Uterus (tissue), 3 donors: ENCODE measurements at regions not wholly inside any gene's neighbourhood (a gene's known extent, or its start where the extent isn't known, plus 50 kb on each side); places are given as distances from the start of the nearest gene placed in this dataset.

Source experiments
- DNase-seq, 2 donors: peaks; one replicate each; pipeline ENCODE4 v3.0.0-alpha.2; 2019 to 2020
- H3K27ac ChIP-seq, 2 donors: fragments of 200-600 bp; sonication (generic); 1 replicate in 1 of 2; 2 replicates in 1 of 2; pipeline ENCODE4 v1.5.1; 2016 to 2018
- H3K27me3 ChIP-seq, 2 donors: fragments of 200-600 bp; sonication (generic); one replicate each; pipeline ENCODE4 v1.5.1; 2018 to 2019; ENCODE audit warnings: control low read depth in 1 of 2
- H3K36me3 ChIP-seq, 2 donors: fragments of 200-600 bp; sonication (generic); one replicate each; pipeline ENCODE4 v1.5.1; 2019; ENCODE audit warnings: control low read depth in 1 of 2
- H3K4me1 ChIP-seq, 2 donors: fragments of 200-600 bp; sonication (generic); one replicate each; pipeline ENCODE4 v1.5.1; 2018 to 2019; ENCODE audit warnings: control low read depth in 1 of 2
- H3K4me3 ChIP-seq, 2 donors: fragments of 200-600 bp; sonication (generic); 1 replicate in 1 of 2; 2 replicates in 1 of 2; pipeline ENCODE4 v1.5.1; 2018 to 2019; ENCODE audit warnings: mild to moderate bottlenecking in 1 of 2
- H3K9me3 ChIP-seq, 2 donors: fragments of 200-600 bp; sonication (generic); one replicate each; pipeline ENCODE4 v1.5.1; 2019; ENCODE audit warnings: control low read depth in 1 of 2
- CTCF ChIP-seq, 4 experiments: fragments of 200-600 bp in 2 of 4; fragments of 450-650 bp in 2 of 4; sonication (generic) in 2 of 4; IDR thresholded peaks; one replicate each; pipeline ENCODE4 v1.5.1; 2016 to 2019; ENCODE audit warnings: antibody characterized with exemption in 4 of 4, mild to moderate bottlenecking in 2 of 4, moderate library complexity in 1 of 4
- POLR2A ChIP-seq, 2 donors: fragments of 450-650 bp; IDR thresholded peaks; one replicate each; pipeline ENCODE4 v1.6.1; 2016; ENCODE audit warnings: antibody characterized with exemption in 2 of 2, mild to moderate bottlenecking in 1 of 2, moderate library complexity in 1 of 2
- intact Hi-C: fragments of 100-400 bp; cut with DNase I; formaldehyde crosslinking; loops from one replicate; pipeline ENCODE4 v1.15.1; 2023; ENCODE audit warnings: low total_unique reads
- donor health status: DM: yes; HTN: yes; CAD: no.

DNA sequence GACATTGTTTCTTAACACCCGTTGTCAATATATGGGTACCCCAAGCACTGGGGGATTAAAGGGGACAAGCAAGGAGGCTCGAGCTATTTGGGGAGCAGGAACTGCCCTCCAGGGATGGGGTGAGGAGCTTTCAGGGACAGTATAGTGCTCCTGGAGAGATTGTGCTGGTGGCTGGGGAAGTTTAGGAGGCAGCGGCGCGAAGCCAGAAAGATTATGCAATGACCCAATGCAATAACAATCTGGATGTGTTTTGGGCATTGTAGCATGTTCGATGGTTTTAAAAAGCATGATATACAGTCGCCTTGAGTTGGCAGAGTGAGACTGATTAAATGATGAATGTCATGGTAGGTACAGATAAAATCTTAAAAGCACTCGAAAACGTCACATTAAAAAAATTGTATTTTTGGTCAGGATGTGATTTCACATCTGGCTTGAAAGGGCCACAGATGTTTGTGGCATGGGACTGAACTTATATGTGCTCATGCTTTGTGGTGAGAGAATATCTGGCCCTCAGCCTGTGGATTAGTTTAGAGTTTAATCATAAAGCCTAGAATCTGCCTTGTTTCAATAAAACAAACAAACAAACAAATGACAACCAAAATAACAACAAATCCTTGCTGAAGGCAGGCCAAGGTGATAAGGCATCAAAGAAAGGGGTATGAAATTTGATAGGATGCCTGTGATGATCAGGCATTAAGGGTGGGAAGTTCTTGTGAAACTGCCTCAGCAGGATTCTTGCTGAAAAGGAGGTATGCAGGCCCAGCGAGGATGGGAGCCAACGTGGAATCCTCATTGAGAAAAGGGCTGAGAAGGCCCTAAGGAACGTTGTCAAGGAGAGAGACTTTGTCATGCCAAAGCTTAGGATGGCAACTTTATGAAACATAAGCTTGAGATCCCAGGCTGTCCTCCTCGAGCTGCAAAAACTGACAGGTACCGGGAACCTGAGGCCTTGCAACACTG, 417.1 kb upstream of the KLF6 start:
- DNase-seq, result no peak
- peaks cover 0 to 3% of the 10 kb centered on the region in 2 donors for H3K4me1 ChIP-seq
- no peak for TF ChIP-seq POLR2A (IDR thresholded peaks at IDR 0.05)
- no peak overlapping the region for H3K4me3 ChIP-seq
- H3K27me3 ChIP-seq, result no peaks in the 10 kb centered on the region
- H3K27ac ChIP-seq, result no peak overlapping the region
- intact Hi-C loops, result no loop called here
- no peaks in the 10 kb centered on the region for H3K9me3 ChIP-seq
- no peaks in the 10 kb centered on the region for H3K36me3 ChIP-seq

DNA sequence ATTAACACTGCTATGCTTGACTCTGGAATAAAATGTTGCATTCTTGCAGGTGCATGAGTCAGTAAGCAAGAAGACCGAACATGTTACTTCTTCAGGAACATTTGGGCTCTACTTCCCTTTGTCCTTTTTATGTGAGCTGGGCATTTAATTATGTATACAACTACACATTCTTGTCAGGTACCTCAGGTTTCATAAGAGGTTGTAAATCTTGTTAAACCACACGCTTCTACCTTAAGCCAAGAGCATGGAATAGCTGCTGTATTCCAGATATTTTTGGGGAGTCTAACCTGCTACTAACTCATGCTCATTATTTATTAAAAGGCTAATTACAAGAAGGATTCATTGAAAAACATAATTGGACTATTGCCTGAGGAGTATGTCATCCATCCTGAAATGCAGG, 414.2 kb upstream of the KLF6 start:
- Histone ChIP-seq H3K27me3 (no peaks in the 10 kb centered on the region), H3K4me3 (no peak overlapping the region), H3K36me3 (no peaks in the 10 kb centered on the region), H3K4me1 (peaks cover 0 to 3% of the 10 kb centered on the region in 2 donors), H3K9me3 (no peaks in the 10 kb centered on the region), H3K27ac (peak overlapping the region in 1 of 2 donors; percentile 30)
- intact Hi-C loops, result no loop called here
- TF ChIP-seq POLR2A (IDR thresholded peaks at IDR 0.05) (no peak), CTCF (IDR thresholded peaks at IDR 0.05) (no peak)
- DNase-seq, result no peak

DNA sequence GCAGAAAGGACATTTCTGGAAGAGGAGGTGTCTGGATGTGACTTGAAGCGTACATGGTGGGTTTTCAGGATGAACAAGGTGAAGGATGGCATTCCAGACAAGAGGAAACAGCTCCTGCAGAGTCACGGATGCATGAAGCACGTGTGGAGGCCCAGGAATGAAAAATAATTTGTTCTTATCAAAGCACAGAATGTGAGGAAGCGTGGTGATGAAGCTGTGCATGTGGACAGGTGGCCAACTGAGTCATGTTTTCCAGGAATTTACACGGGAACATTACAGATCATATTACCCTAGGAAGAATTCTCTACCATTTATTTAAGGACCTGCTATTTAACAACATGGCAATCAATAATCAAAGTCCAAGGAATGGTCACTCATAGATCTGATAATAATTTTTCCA, 413.2 kb upstream of the KLF6 start:
- Histone ChIP-seq H3K4me3 (no peak overlapping the region), H3K4me1 (peaks cover 0 to 3% of the 10 kb centered on the region in 2 donors), H3K9me3 (no peaks in the 10 kb centered on the region), H3K27me3 (no peaks in the 10 kb centered on the region), H3K27ac (peak overlapping the region; percentile 76 to 92), H3K36me3 (no peaks in the 10 kb centered on the region)
- no peak for TF ChIP-seq POLR2A (IDR thresholded peaks at IDR 0.05)
- intact Hi-C loops, result no loop called here
- no peak for DNase-seq

GRCh38 chr10:4197676-4198075, 412.7 kb upstream of the KLF6 start:
- TF ChIP-seq POLR2A (IDR thresholded peaks at IDR 0.05), result no peak
- no peak for DNase-seq
- H3K27ac ChIP-seq, result peak overlapping the region; percentile 76 to 92
- H3K36me3 ChIP-seq, result no peaks in the 10 kb centered on the region
- no peaks in the 10 kb centered on the region for H3K9me3 ChIP-seq
- peaks cover 0 to 3% of the 10 kb centered on the region in 2 donors for H3K4me1 ChIP-seq
- no peak overlapping the region for H3K4me3 ChIP-seq
- H3K27me3 ChIP-seq, result no peaks in the 10 kb centered on the region
- intact Hi-C loops, result no loop called here

DNA sequence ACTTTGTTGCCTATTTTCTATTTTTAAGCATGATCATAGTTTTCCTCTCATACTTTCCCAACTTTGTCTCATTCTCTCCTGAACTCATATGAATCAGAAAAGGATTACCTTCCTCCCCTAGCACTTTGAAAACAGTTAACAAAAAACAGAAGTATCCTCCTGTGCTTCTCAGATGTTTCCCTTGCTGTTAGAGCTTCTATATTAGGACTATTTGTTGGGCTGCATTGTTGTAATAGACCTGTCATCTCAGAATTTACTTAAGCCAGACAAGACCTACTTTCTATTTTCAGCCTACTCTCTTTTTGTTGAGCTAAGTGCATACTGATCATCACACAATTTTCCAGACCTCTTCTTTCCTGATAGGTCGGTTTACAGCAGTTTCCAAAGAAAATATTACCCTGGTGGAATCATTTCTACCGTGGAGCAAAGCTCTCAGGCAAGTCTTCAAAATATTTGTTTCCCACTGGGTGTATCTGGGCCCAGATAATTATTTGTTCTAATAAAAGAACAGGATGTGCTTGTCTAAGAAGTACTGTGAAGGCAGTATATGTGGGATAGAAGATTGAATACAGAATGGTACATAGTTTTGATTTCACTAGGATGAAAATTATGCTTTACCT, 411.9 kb upstream of the KLF6 start:
- H3K4me1 ChIP-seq, result peaks cover 0 to 3% of the 10 kb centered on the region in 2 donors
- H3K4me3 ChIP-seq, result no peak overlapping the region
- H3K9me3 ChIP-seq, result no peaks in the 10 kb centered on the region
- DNase-seq, result no peak
- intact Hi-C loops, result no loop called here
- H3K27me3 ChIP-seq, result no peaks in the 10 kb centered on the region
- H3K27ac ChIP-seq, result peak overlapping the region; percentile 76 to 92
- no peaks in the 10 kb centered on the region for H3K36me3 ChIP-seq
- no peak for TF ChIP-seq POLR2A (IDR thresholded peaks at IDR 0.05)
- no peak for TF ChIP-seq CTCF (IDR thresholded peaks at IDR 0.05)

DNA sequence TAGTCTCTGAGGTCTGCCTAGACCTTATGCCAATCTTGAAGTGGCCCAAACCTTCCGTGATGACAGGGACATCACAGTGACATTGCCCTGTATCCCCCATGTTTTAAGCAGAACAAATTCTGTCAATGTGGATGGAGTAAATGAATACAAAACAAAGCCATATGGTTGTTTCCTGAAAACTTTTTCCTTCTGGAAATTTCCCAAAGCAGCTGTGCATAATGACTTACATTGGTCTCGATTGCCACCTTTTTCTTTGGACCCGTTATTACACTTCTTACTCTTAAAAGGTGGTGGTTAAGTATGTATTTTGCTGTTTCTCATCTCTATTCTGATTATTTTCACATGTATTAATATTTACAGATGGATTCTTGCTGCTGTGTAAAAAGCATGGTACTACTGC, 411.2 kb upstream of the KLF6 start:
- no peaks in the 10 kb centered on the region for H3K9me3 ChIP-seq
- TF ChIP-seq CTCF (IDR thresholded peaks at IDR 0.05) (no peak), POLR2A (IDR thresholded peaks at IDR 0.05) (no peak)
- intact Hi-C loops, result no loop called here

More for the DNA sequence above, 411.2 kb upstream of the KLF6 start:
- Histone ChIP-seq H3K4me1 (peaks cover 0 to 3% of the 10 kb centered on the region in 2 donors), H3K4me3 (no peak overlapping the region), H3K27me3 (no peaks in the 10 kb centered on the region), H3K36me3 (no peaks in the 10 kb centered on the region), H3K27ac (peak overlapping the region; percentile 76 to 92)
- DNase-seq, result no peak
